HG03039 (cell line): ENCODE measurements at regions not wholly inside any gene's neighbourhood (a gene's known extent, or its start where the extent isn't known, plus 50 kb on each side); places are given as distances from the start of the nearest gene placed in this dataset.
"Not testable (repeated sequence)": the region's sequence is repeated elsewhere in the genome, so short reads cannot be mapped to it uniquely, and the experiment has no call there.

Source experiments
- ATAC-seq: cut with Tn5 transposase; IDR thresholded peaks from one replicate; pipeline ENCODE4 v1.9.1; 2021; ENCODE audit warnings: mild to moderate bottlenecking, moderate library complexity; ENCODE audit not compliant: unreplicated experiment

GRCh38 chr4:138861135-138861534 is 154.4 kb upstream of the NOCT start:
- ATAC-seq: no peak

GRCh38 chr4:138860357-138860756 is 155.2 kb upstream of the NOCT start:
- not testable (repeated sequence) for ATAC-seq

- ATAC-seq: no peak
Observed at GRCh38 chr4:138859254-138859653, 156.3 kb upstream of the NOCT start.

GRCh38 chr4:138858419-138858818 is 157.2 kb upstream of the NOCT start:
- no peak for ATAC-seq

- no peak for ATAC-seq
Observed at GRCh38 chr4:138857416-138857815, 158.2 kb upstream of the NOCT start.

- no peak for ATAC-seq
Observed at GRCh38 chr4:138852681-138853080, 162.9 kb upstream of the NOCT start.

- no peak for ATAC-seq
Observed at GRCh38 chr4:138851391-138852335, 163.9 kb upstream of the NOCT start.

- no peak for ATAC-seq
Observed at GRCh38 chr4:138845664-138846063, 169.9 kb upstream of the NOCT start.

- ATAC-seq: no peak
Observed at GRCh38 chr4:138845054-138845453, 170.5 kb upstream of the NOCT start.

GRCh38 chr4:138843616-138844015 is 172.0 kb upstream of the NOCT start:
- ATAC-seq: no peak

GRCh38 chr4:138841343-138841742 is 174.2 kb upstream of the NOCT start:
- no peak for ATAC-seq

GRCh38 chr4:138838251-138838650 is 177.3 kb upstream of the NOCT start:
- ATAC-seq: no peak

GRCh38 chr4:138835832-138836533 is 179.6 kb upstream of the NOCT start:
- no peak for ATAC-seq

GRCh38 chr4:138833974-138834373 is 181.6 kb upstream of the NOCT start:
- no peak for ATAC-seq

GRCh38 chr4:138832563-138832962 is 183.0 kb upstream of the NOCT start:
- ATAC-seq: no peak

- ATAC-seq: no peak
Observed at GRCh38 chr4:138831948-138832347, 183.6 kb upstream of the NOCT start.

- no peak for ATAC-seq
Observed at GRCh38 chr4:138828926-138829325, 186.7 kb upstream of the NOCT start.

GRCh38 chr4:138826754-138827153 is 188.8 kb upstream of the NOCT start:
- ATAC-seq: no peak

- ATAC-seq: no peak
Observed at GRCh38 chr4:138826322-138826721, 189.3 kb upstream of the NOCT start.

GRCh38 chr4:138821331-138821730 is 194.2 kb upstream of the NOCT start:
- ATAC-seq: no peak

- ATAC-seq: no peak
Observed at GRCh38 chr4:138816875-138817274, 198.7 kb upstream of the NOCT start.

GRCh38 chr4:138815811-138816210 is 199.8 kb upstream of the NOCT start:
- ATAC-seq: no peak
